A549 (cell line): ENCODE measurements at regions not wholly inside any gene's neighbourhood (a gene's known extent, or its start where the extent isn't known, plus 50 kb on each side); places are given as distances from the start of the nearest gene placed in this dataset.

ENCODE experiments used
- BHLHE40 ChIP-seq: IDR thresholded peaks from 2 replicates; pipeline ENCODE4 v1.6.1; 2012; ENCODE audit warnings: low read depth, low read length, inconsistent platforms
- RAD21 ChIP-seq, 2 experiments: fragments of >200 bp in 1 of 2; sonication (Bioruptor Twin) in 1 of 2; formaldehyde crosslinking in 1 of 2; IDR thresholded peaks in 1 of 2; conservative IDR thresholded peaks in 1 of 2; 2 replicates in 1 of 2; 3 replicates in 1 of 2; pipeline ENCODE4 v1.6.1; 2012 to 2018; ENCODE audit warnings: inconsistent platforms in 1 of 2
- RCOR1 ChIP-seq: fragments of 150-350 bp; IDR thresholded peaks from 2 replicates; pipeline ENCODE4 v1.6.1; 2014; ENCODE audit warnings: antibody characterized with exemption, low read length, low read depth
- TF ChIP-seq, protein P1 (sequence below): fragments of 150-350 bp; IDR thresholded peaks from 2 replicates; pipeline ENCODE4 v1.6.1; 2014; ENCODE audit warnings: low read depth, mild to moderate bottlenecking, low read length
- TF ChIP-seq, protein P2 (sequence below): fragments of >200 bp; sonication (Bioruptor Twin); formaldehyde crosslinking; IDR thresholded peaks from 3 replicates; pipeline ENCODE4 v1.5.1; 2016

DNA sequence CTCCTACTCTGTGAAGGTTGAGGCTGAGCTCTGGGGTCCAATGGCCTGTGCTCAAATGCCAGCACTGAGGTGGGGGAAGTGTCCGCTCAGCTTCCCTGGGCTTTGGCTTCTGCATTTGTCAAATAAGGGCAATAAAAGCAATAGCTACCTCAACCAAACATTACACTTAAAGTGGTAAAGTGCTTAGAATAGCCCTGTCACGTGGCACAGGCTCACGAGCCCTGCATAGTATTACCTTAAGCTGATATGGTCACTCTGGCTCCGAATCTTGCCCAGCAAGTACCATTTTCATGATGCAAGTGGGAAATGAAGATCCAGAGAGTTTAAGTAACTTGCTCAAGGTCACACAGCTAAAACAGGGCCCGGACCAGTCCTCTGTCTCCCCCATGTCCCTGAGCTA, 451.1 kb upstream of the ZMIZ1 start:
- TF ChIP-seq RAD21 (conservative IDR thresholded peaks at IDR 0.05 in 1 of 2, IDR thresholded peaks at IDR 0.05 in 1 of 2) (no peak), RCOR1 (no peak), BHLHE40 (no peak)
- TF ChIP-seq, protein P1, sequence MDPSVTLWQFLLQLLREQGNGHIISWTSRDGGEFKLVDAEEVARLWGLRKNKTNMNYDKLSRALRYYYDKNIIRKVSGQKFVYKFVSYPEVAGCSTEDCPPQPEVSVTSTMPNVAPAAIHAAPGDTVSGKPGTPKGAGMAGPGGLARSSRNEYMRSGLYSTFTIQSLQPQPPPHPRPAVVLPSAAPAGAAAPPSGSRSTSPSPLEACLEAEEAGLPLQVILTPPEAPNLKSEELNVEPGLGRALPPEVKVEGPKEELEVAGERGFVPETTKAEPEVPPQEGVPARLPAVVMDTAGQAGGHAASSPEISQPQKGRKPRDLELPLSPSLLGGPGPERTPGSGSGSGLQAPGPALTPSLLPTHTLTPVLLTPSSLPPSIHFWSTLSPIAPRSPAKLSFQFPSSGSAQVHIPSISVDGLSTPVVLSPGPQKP: no peak
- TF ChIP-seq, protein P2, sequence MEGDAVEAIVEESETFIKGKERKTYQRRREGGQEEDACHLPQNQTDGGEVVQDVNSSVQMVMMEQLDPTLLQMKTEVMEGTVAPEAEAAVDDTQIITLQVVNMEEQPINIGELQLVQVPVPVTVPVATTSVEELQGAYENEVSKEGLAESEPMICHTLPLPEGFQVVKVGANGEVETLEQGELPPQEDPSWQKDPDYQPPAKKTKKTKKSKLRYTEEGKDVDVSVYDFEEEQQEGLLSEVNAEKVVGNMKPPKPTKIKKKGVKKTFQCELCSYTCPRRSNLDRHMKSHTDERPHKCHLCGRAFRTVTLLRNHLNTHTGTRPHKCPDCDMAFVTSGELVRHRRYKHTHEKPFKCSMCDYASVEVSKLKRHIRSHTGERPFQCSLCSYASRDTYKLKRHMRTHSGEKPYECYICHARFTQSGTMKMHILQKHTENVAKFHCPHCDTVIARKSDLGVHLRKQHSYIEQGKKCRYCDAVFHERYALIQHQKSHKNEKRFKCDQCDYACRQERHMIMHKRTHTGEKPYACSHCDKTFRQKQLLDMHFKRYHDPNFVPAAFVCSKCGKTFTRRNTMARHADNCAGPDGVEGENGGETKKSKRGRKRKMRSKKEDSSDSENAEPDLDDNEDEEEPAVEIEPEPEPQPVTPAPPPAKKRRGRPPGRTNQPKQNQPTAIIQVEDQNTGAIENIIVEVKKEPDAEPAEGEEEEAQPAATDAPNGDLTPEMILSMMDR: no peak
